Neural progenitor cell (in vitro differentiated cells): ENCODE measurements at regions not wholly inside any gene's neighbourhood (a gene's known extent, or its start where the extent isn't known, plus 50 kb on each side); places are given as distances from the start of the nearest gene placed in this dataset.
"Not testable (repeated sequence)": the region's sequence is repeated elsewhere in the genome, so short reads cannot be mapped to it uniquely, and the experiment has no call there.

ENCODE experiments used
- DNase-seq: peaks from one replicate; pipeline ENCODE4 v3.0.0-alpha.2; 2016; ENCODE audit warnings: low spot score
- H2AFZ ChIP-seq: fragments of 200-600 bp; sonication (generic); replicated peaks from 2 replicates; pipeline ENCODE4 v1.6.1; 2016; ENCODE audit warnings: antibody characterized with exemption
- H3F3A ChIP-seq: fragments of 200-600 bp; sonication (generic); 2 replicates; pipeline ENCODE4 v1.6.1; 2016; ENCODE audit warnings: antibody characterized with exemption, low read depth
- H3K27ac ChIP-seq: fragments of 200-600 bp; sonication (generic); 2 replicates; pipeline ENCODE4 v1.5.1; 2016; ENCODE audit warnings: mild to moderate bottlenecking
- H3K27me3 ChIP-seq: fragments of 200-600 bp; sonication (generic); 2 replicates; pipeline ENCODE4 v1.6.1; 2016; ENCODE audit warnings: mild to moderate bottlenecking, moderate library complexity
- H3K36me3 ChIP-seq: fragments of 200-600 bp; sonication (generic); 2 replicates; pipeline ENCODE4 v1.5.1; 2016
- H3K4me1 ChIP-seq: fragments of 200-600 bp; sonication (generic); 2 replicates; pipeline ENCODE4 v1.6.1; 2016; ENCODE audit warnings: mixed run types
- H3K4me2 ChIP-seq: fragments of 200-600 bp; sonication (generic); 2 replicates; pipeline ENCODE4 v1.6.1; 2016
- H3K4me3 ChIP-seq: fragments of 200-600 bp; sonication (generic); 2 replicates; pipeline ENCODE4 v1.5.1; 2016
- H3K79me2 ChIP-seq: fragments of 200-600 bp; sonication (generic); 2 replicates; pipeline ENCODE4 v1.6.1; 2016; ENCODE audit warnings: low read depth
- H3K9ac ChIP-seq: fragments of 200-600 bp; sonication (generic); 2 replicates; pipeline ENCODE4 v1.6.1; 2016
- H3K9me3 ChIP-seq: fragments of 200-600 bp; sonication (generic); 2 replicates; pipeline ENCODE4 v1.5.1; 2016; ENCODE audit warnings: low read depth
- H4K20me1 ChIP-seq: fragments of 200-600 bp; sonication (generic); 2 replicates; pipeline ENCODE4 v1.6.1; 2016; ENCODE audit warnings: low read depth
- H3K27ac Mint-ChIP-seq: 3 replicates; pipeline ENCODE4 v1.8.0; 2021; ENCODE audit warnings: mixed read lengths
- H3K27me3 Mint-ChIP-seq: 2 replicates; pipeline ENCODE4 v1.8.0; 2022; ENCODE audit warnings: low read depth, mild to moderate bottlenecking, inconsistent platforms, moderate library complexity, mixed read lengths; ENCODE audit not compliant: insufficient read depth
- H3K36me3 Mint-ChIP-seq: 3 replicates; pipeline ENCODE4 v1.8.0; 2021; ENCODE audit warnings: mixed read lengths
- H3K4me1 Mint-ChIP-seq: 3 replicates; pipeline ENCODE4 v1.8.0; 2021; ENCODE audit warnings: mixed read lengths
- H3K4me3 Mint-ChIP-seq: 3 replicates; pipeline ENCODE4 v1.8.0; 2021; ENCODE audit warnings: mild to moderate bottlenecking, moderate library complexity, mixed read lengths
- H3K9me3 Mint-ChIP-seq: 3 replicates; pipeline ENCODE4 v1.8.0; 2020; ENCODE audit warnings: mixed read lengths
- EZH2 ChIP-seq: fragments of 200-600 bp; sonication (generic); IDR thresholded peaks from 2 replicates; pipeline ENCODE4 v1.6.1; 2017; ENCODE audit warnings: antibody characterized with exemption, mild to moderate bottlenecking, moderate library complexity
- EZH2phosphoT487 ChIP-seq: fragments of 200-600 bp; sonication (generic); IDR thresholded peaks from 2 replicates; pipeline ENCODE4 v1.6.1; 2017; ENCODE audit warnings: antibody characterized with exemption
- TF ChIP-seq, protein P1 (sequence below): fragments of 200-600 bp; sonication (generic); IDR thresholded peaks from 2 replicates; pipeline ENCODE4 v1.5.1; 2017; ENCODE audit warnings: antibody characterized with exemption, mild to moderate bottlenecking

DNA sequence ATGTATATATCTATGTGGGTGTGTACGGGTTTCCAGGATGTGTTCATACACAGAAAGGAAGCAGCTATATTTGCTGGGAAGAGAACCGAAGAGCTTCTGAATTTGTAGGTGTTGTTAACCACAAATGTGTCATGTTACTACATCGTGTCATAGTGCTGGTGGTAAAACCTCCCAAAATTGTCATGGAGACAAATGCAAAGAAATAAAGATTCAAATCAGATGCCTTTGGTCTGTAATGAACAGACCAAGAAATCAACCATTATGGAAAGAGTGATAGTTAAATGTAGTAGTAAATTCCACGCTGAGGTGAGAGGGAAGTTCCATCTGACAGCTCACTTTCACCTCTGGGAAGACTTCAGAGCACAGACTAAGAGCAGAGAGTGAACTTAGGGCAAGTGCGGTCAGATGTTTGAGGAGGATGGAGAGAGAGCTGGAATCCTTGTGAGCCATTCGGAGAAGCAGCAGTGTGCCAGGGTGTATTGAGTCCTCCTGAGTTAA is 487.5 kb downstream of the TMEM121 start:
- Mint-ChIP-seq H3K4me1 (no peaks in the 10 kb centered on the region), H3K27ac (no peak overlapping the region), H3K9me3 (peaks cover 48% of the 10 kb centered on the region), H3K36me3 (no peaks in the 10 kb centered on the region), H3K27me3 (peaks cover 2% of the 10 kb centered on the region), H3K4me3 (no peak overlapping the region)
- H3K9ac ChIP-seq = no peak overlapping the region
- no peaks in the 10 kb centered on the region for H3K27me3 ChIP-seq
- no peak overlapping the region for H3K27ac ChIP-seq
- H3F3A ChIP-seq = no peaks in the 10 kb centered on the region
- H2AFZ ChIP-seq = no peak overlapping the region
- H3K36me3 ChIP-seq = no peaks in the 10 kb centered on the region
- TF ChIP-seq EZH2 = no peak
- TF ChIP-seq EZH2phosphoT487 = no peak
- TF ChIP-seq, protein P1, sequence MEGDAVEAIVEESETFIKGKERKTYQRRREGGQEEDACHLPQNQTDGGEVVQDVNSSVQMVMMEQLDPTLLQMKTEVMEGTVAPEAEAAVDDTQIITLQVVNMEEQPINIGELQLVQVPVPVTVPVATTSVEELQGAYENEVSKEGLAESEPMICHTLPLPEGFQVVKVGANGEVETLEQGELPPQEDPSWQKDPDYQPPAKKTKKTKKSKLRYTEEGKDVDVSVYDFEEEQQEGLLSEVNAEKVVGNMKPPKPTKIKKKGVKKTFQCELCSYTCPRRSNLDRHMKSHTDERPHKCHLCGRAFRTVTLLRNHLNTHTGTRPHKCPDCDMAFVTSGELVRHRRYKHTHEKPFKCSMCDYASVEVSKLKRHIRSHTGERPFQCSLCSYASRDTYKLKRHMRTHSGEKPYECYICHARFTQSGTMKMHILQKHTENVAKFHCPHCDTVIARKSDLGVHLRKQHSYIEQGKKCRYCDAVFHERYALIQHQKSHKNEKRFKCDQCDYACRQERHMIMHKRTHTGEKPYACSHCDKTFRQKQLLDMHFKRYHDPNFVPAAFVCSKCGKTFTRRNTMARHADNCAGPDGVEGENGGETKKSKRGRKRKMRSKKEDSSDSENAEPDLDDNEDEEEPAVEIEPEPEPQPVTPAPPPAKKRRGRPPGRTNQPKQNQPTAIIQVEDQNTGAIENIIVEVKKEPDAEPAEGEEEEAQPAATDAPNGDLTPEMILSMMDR = no peak
- no peak overlapping the region for H3K4me3 ChIP-seq
- no peak for DNase-seq
- H3K4me2 ChIP-seq = no peak overlapping the region
- no peaks in the 10 kb centered on the region for H4K20me1 ChIP-seq
- H3K9me3 ChIP-seq = peaks cover 8% of the 10 kb centered on the region
- H3K4me1 ChIP-seq = no peaks in the 10 kb centered on the region
- no peaks in the 10 kb centered on the region for H3K79me2 ChIP-seq

DNA sequence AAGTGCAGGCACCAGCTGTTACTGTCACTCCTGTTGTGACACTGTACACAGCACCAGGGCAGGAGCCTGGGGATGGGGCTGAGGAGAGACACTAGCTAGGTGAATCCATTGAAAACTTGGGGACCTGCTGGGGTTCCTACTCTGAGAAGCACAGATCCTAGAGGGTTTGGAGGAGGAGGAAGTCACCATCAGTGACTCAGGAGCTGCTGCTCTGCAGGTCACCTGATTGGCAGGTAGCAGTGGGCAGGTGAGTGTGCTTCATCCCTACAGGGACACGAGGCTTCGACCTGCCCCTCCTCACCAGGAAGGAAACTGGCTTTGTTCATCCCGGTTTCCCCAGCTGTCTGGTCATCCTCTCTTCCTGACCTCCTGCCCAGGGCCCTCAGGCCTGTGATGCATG is 491.6 kb downstream of the TMEM121 start:
- H3K27ac Mint-ChIP-seq, H3K4me3 Mint-ChIP-seq, H3K27me3 Mint-ChIP-seq, H3K27ac ChIP-seq, H3F3A ChIP-seq, H3K4me2 ChIP-seq, H3K4me1 Mint-ChIP-seq, DNase-seq, H3K79me2 ChIP-seq, H4K20me1 ChIP-seq, H3K4me3 ChIP-seq, H3K9ac ChIP-seq, H3K27me3 ChIP-seq, H3K4me1 ChIP-seq, H2AFZ ChIP-seq, H3K36me3 ChIP-seq, H3K36me3 Mint-ChIP-seq: not testable (repeated sequence)
- H3K9me3 Mint-ChIP-seq = peaks cover 50% of the 10 kb centered on the region
- peaks cover 16% of the 10 kb centered on the region for H3K9me3 ChIP-seq

DNA sequence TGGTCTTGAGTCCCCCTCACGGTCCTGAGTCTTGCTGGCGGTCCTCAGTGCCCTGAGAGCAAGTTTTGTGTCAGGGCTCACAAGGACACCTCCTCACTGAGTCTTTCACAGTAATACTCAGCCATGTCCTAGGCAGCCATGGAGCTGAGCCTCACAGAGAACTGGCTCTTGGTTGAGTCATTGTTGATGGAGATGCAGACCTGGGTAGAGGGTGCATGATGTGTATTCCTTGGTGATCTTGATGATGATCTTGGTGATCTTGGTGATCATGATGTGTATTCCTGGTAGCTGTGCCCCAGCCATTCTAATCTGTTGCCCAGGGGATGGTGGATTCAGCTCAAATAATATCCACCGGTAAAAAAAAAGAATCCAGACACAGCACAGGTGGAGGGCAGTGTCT is 495.4 kb downstream of the TMEM121 start:
- H3K27me3 ChIP-seq = no peaks in the 10 kb centered on the region
- no peak overlapping the region for H3K9ac ChIP-seq
- H3K4me1 ChIP-seq = no peaks in the 10 kb centered on the region
- Mint-ChIP-seq H3K4me1 (no peaks in the 10 kb centered on the region), H3K27me3 (no peaks in the 10 kb centered on the region), H3K36me3 (no peaks in the 10 kb centered on the region), H3K9me3 (peaks cover 55% of the 10 kb centered on the region), H3K27ac (no peak overlapping the region), H3K4me3 (no peak overlapping the region)
- no peak overlapping the region for H3K27ac ChIP-seq
- no peak for DNase-seq
- TF ChIP-seq, protein P1 = no peak
- no peak for TF ChIP-seq EZH2
- no peak for TF ChIP-seq EZH2phosphoT487
- H3K9me3 ChIP-seq = peaks cover 18% of the 10 kb centered on the region
- H4K20me1 ChIP-seq = no peaks in the 10 kb centered on the region
- H3K36me3 ChIP-seq = no peaks in the 10 kb centered on the region
- no peak overlapping the region for H2AFZ ChIP-seq
- H3F3A ChIP-seq = no peaks in the 10 kb centered on the region
- no peak overlapping the region for H3K4me3 ChIP-seq
- H3K79me2 ChIP-seq = no peaks in the 10 kb centered on the region
- no peak overlapping the region for H3K4me2 ChIP-seq

DNA sequence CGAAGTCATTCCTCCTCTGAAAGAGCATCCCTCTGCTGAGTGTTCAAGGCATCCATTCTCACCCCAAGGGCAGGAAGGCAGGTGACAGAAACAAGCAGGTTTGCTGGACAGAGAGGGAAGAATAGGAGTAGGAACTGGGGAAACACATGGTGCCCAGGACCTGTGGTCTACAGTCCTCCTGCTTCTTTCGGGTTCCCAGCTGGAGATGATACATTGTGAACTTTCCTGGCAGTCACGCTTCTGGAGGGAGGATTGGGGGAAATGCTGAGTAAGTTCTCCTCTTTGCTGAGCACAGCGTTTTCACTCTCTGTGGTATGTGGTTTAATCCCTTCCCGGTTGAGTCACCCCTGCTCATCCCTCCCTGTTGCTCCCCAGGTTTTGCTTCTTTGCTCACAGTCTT is 496.3 kb downstream of the TMEM121 start:
- H4K20me1 ChIP-seq, DNase-seq, H3K4me1 ChIP-seq, H3K4me3 ChIP-seq, H3F3A ChIP-seq, H3K27me3 ChIP-seq, H3K9ac ChIP-seq, H3K27ac Mint-ChIP-seq, H3K79me2 ChIP-seq, H2AFZ ChIP-seq, H3K36me3 ChIP-seq, H3K4me2 ChIP-seq, H3K27me3 Mint-ChIP-seq, H3K27ac ChIP-seq, H3K4me3 Mint-ChIP-seq, H3K4me1 Mint-ChIP-seq, H3K36me3 Mint-ChIP-seq: not testable (repeated sequence)
- peaks cover 55% of the 10 kb centered on the region for H3K9me3 Mint-ChIP-seq
- peaks cover 18% of the 10 kb centered on the region for H3K9me3 ChIP-seq
